ENCODE measurements at regions not wholly inside any gene's neighbourhood (a gene's known extent, or its start where the extent isn't known, plus 50 kb on each side); places are given as distances from the start of the nearest gene placed in this dataset.

DNA sequence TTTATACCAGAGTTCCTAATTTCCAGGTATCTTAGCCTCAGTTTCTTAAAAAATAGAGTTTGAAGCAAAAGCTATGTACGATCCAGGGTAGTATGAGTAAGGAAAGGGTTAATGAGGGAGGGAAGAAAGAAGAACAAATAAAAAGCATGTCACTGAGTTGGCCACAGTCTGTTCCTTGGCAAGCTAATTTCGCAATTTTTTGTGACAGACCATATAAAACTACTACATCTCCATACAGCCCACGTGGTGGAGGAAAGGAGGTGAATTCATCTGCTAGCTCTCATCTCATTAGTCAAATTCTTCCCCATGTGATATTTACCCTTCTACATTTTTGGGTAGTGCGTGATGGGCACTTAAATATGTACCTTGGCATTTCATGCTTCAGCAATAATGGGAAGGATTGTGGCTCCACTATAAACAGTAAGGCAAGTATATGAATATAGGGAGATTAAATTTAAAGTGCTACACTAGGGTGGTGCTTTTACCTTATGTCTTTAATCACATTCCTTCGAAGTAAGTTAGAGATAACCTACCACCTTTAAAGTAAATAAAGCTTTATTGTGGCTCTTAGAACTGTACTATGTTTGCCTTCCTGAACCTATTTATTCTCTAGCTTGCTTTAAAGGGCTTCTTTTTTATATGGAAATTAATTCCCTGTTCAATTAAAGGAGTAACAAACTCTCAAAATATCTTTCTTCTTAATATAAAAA lies 102.1 kb upstream of the VAMP7 start:
- Histone ChIP-seq H3K4me2 (ENCODE audit: low read length) (no peak overlapping the region), H3K79me2 (ENCODE audit: control insufficient read depth, low read length) (no peaks in the 10 kb centered on the region), H3K9me3 (ENCODE audit: control insufficient read depth, insufficient read depth, low read length) (no peaks in the 10 kb centered on the region), H3K9me2 (replicated peaks; ENCODE audit: control insufficient read depth, low read length) (no peaks in the 10 kb centered on the region), H3K36me3 (ENCODE audit: control insufficient read depth, low read length) (no peaks in the 10 kb centered on the region), H3K27me3 (ENCODE audit: control insufficient read depth, low read length) (no peaks in the 10 kb centered on the region), H4K20me1 (ENCODE audit: control insufficient read depth, insufficient read depth, low read depth, low read length) (no peaks in the 10 kb centered on the region), H3K4me1 (ENCODE audit: control insufficient read depth, low read length) (no peaks in the 10 kb centered on the region), H3K27ac (ENCODE audit: low read depth, low read length) (no peak overlapping the region), H3F3A (ENCODE audit: control insufficient read depth, insufficient read depth) (no peaks in the 10 kb centered on the region), H3K4me3 (ENCODE audit: low read length) (no peak overlapping the region)
- TF ChIP-seq, protein P1, sequence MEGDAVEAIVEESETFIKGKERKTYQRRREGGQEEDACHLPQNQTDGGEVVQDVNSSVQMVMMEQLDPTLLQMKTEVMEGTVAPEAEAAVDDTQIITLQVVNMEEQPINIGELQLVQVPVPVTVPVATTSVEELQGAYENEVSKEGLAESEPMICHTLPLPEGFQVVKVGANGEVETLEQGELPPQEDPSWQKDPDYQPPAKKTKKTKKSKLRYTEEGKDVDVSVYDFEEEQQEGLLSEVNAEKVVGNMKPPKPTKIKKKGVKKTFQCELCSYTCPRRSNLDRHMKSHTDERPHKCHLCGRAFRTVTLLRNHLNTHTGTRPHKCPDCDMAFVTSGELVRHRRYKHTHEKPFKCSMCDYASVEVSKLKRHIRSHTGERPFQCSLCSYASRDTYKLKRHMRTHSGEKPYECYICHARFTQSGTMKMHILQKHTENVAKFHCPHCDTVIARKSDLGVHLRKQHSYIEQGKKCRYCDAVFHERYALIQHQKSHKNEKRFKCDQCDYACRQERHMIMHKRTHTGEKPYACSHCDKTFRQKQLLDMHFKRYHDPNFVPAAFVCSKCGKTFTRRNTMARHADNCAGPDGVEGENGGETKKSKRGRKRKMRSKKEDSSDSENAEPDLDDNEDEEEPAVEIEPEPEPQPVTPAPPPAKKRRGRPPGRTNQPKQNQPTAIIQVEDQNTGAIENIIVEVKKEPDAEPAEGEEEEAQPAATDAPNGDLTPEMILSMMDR (IDR thresholded peaks at IDR 0.05; ENCODE audit: low read depth, low read length, poor library complexity, severe bottlenecking), result no peak
- TF ChIP-seq EZH2phosphoT487 (IDR thresholded peaks at IDR 0.05; ENCODE audit: borderline replicate concordance, low read length), result no peak

DNA sequence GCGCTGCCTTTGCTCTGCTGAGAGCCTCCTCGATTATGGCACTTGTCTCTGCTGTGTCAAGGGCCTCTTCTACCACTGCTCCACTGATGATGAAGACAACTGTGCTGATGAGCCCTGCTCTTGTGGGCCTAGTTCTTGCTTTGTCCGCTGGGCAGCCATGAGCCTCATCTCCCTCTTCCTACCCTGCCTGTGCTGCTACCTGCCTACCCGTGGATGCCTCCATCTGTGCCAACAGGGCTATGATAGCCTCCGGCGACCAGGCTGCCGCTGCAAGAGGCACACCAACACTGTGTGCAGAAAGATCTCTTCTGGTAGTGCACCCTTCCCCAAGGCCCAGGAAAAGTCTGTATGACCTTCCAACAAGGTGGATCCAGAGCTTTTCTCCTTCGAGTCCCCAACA lies 106.8 kb upstream of the VAMP7 start:
- Histone ChIP-seq H3K79me2 (ENCODE audit: control insufficient read depth, low read length) (no peaks in the 10 kb centered on the region), H3K9me3 (ENCODE audit: control insufficient read depth, insufficient read depth, low read length) (no peaks in the 10 kb centered on the region), H4K20me1 (ENCODE audit: control insufficient read depth, insufficient read depth, low read depth, low read length) (no peaks in the 10 kb centered on the region), H3K27me3 (ENCODE audit: control insufficient read depth, low read length) (no peaks in the 10 kb centered on the region; the same call in 1 of the 2 replicates), H3K9me2 (replicated peaks; ENCODE audit: control insufficient read depth, low read length) (no peaks in the 10 kb centered on the region), H3K4me1 (ENCODE audit: control insufficient read depth, low read length) (no peaks in the 10 kb centered on the region), H3K27ac (ENCODE audit: low read depth, low read length) (no peak overlapping the region), H3K4me3 (ENCODE audit: low read length) (no peak overlapping the region), H3K4me2 (ENCODE audit: low read length) (no peak overlapping the region), H3F3A (ENCODE audit: control insufficient read depth, insufficient read depth) (no peaks in the 10 kb centered on the region), H3K36me3 (ENCODE audit: control insufficient read depth, low read length) (no peaks in the 10 kb centered on the region)
- no peak for TF ChIP-seq EZH2phosphoT487 (IDR thresholded peaks at IDR 0.05; ENCODE audit: borderline replicate concordance, low read length)
- TF ChIP-seq, protein P1 (IDR thresholded peaks at IDR 0.05; ENCODE audit: low read depth, low read length, poor library complexity, severe bottlenecking), result no peak

DNA sequence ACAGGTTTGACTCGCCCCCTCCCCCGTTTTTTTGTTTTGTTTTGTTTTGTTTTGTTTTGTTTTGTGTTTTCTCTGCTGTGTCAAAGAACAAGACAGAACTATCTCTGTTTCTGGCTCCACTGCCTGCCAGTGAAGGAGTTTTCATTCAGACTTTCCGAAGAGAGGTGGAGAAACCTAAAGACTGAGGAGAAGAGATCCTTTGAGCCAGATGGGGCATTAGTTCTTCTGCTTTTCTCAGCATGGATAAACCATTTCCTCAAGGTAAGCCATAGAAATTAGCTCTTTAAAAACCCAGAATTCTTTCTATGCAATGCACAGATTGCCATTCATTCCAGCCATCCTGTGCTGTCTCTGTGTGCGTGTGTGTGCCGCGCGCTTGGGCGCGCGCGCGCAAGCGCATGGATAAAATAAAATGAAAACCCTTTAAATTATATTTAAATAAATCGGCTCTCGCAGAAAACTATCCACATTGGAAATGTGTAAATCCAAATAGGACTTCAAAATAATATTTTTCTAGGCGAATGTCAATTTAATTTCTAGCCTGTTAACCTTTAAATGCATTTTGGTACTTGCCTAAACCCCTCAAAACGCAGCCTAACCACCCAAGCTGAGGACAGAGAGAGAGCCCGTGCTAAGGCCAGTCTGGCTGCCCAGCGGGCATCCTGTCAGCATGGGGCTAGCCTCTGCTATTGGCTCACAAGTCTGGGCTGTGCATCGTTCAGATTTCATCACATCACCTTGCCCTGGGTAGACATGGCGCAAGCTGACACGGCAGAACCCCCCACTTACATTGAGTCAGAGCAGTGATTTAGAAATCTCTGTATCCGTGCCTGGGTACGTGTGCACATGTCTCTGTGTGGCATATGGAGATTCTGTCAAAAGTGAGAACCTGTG lies 113.0 kb upstream of the VAMP7 start:
- Histone ChIP-seq H3K79me2 (ENCODE audit: control insufficient read depth, low read length) (no peaks in the 10 kb centered on the region), H3K27me3 (ENCODE audit: control insufficient read depth, low read length) (no peaks in the 10 kb centered on the region; the same call in 1 of the 2 replicates), H4K20me1 (ENCODE audit: control insufficient read depth, insufficient read depth, low read depth, low read length) (no peaks in the 10 kb centered on the region), H3K36me3 (ENCODE audit: control insufficient read depth, low read length) (no peaks in the 10 kb centered on the region), H3K9me3 (ENCODE audit: control insufficient read depth, insufficient read depth, low read length) (no peaks in the 10 kb centered on the region), H3F3A (ENCODE audit: control insufficient read depth, insufficient read depth) (no peaks in the 10 kb centered on the region), H3K4me2 (ENCODE audit: low read length) (no peak overlapping the region), H3K27ac (ENCODE audit: low read depth, low read length) (no peak overlapping the region), H3K9me2 (replicated peaks; ENCODE audit: control insufficient read depth, low read length) (no peaks in the 10 kb centered on the region), H3K4me1 (ENCODE audit: control insufficient read depth, low read length) (no peaks in the 10 kb centered on the region), H3K4me3 (ENCODE audit: low read length) (no peak overlapping the region)
- TF ChIP-seq EZH2phosphoT487 (IDR thresholded peaks at IDR 0.05; ENCODE audit: borderline replicate concordance, low read length), result no peak

Measured in DOHH2 (cell line).